ENCODE measurements at regions not wholly inside any gene's neighbourhood (a gene's known extent, or its start where the extent isn't known, plus 50 kb on each side); places are given as distances from the start of the nearest gene placed in this dataset.

DNA sequence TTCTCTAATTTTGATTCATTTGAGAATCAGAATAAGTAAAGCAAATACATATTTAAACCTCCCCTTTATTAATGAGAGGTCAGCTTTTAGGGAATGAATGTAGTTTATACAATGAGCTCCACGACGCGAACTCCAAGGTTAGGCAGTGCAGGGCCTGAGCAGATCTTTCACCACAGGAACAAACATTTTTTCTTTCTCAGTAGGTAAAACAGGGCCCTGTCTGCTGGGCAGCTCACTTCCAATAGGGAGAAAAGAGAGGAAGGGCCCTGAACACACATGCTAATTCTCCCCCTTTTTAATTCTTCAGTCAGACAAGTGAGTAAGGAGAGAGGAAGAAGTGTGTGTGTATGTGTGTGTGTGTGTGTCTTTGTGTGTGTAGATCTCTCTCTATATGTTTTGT is 682.4 kb upstream of the TMEFF2 start:
- TF ChIP-seq, protein P1, sequence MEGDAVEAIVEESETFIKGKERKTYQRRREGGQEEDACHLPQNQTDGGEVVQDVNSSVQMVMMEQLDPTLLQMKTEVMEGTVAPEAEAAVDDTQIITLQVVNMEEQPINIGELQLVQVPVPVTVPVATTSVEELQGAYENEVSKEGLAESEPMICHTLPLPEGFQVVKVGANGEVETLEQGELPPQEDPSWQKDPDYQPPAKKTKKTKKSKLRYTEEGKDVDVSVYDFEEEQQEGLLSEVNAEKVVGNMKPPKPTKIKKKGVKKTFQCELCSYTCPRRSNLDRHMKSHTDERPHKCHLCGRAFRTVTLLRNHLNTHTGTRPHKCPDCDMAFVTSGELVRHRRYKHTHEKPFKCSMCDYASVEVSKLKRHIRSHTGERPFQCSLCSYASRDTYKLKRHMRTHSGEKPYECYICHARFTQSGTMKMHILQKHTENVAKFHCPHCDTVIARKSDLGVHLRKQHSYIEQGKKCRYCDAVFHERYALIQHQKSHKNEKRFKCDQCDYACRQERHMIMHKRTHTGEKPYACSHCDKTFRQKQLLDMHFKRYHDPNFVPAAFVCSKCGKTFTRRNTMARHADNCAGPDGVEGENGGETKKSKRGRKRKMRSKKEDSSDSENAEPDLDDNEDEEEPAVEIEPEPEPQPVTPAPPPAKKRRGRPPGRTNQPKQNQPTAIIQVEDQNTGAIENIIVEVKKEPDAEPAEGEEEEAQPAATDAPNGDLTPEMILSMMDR (IDR thresholded peaks at IDR 0.05) = no peak
- no peak for TF ChIP-seq POLR2A (IDR thresholded peaks at IDR 0.05)
